ENCODE measurements at regions not wholly inside any gene's neighbourhood (a gene's known extent, or its start where the extent isn't known, plus 50 kb on each side); places are given as distances from the start of the nearest gene placed in this dataset.

DNA sequence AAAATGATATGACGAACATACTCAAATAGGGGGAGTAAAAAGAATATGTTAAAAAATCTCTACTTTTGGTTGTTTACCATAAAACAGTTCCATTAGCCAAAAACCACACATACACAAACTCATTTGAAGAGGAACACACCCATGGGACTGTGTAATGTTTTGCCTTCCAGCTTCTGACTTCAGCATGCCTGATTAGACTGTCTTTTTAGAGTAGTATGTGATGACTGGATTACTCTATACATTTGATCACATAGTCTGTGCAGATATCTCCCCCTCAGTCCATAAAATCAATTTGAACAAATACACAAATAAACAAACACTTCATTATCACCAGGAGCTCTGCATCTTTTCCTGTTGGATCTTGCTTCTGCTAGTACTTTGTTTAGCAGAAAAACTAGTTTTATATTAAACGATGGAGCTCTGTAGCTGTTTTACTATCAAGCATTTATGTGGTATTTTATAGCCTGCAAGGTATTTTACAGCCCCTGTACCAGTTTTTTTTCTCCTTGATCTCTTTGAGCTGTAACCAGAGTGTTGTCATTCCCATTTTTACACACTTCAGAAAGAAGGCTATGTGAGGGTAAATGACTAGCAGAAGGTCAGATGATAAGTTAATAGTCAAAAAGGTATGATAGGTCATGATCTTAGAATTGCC is 866.5 kb upstream of the MAP3K7 start:
- H4K5ac ChIP-seq (ENCODE audit: insufficient read length, low read depth, low read length): no peak overlapping the region
- H3K23ac ChIP-seq (ENCODE audit: insufficient read length, low read depth, low read length): no peak overlapping the region
- H3K4ac ChIP-seq (ENCODE audit: low read depth, low read length): no peak overlapping the region
- no peak overlapping the region for H4K8ac ChIP-seq (replicated peaks; ENCODE audit: insufficient read length, low read depth, low read length)
- Mint-ChIP-seq H3K4me3 (no peak overlapping the region), H3K27ac (no peak overlapping the region), H3K4me1 (no peaks in the 10 kb centered on the region), H3K9me3 (no peaks in the 10 kb centered on the region), H3K36me3 (ENCODE audit: insufficient read depth in 1 of 3, low read depth in 3 of 3) (no peaks in the 10 kb centered on the region), H3K27me3 (ENCODE audit: low read depth) (no peaks in the 10 kb centered on the region)
- H3K9ac ChIP-seq (ENCODE audit: extremely low read depth, insufficient read length, low read length): no peak overlapping the region
- no peak overlapping the region for H3K27ac ChIP-seq (ENCODE audit: insufficient read length, low read depth, low read length)
- H2AFZ ChIP-seq (ENCODE audit: low read length): no peak overlapping the region
- H3K18ac ChIP-seq (ENCODE audit: insufficient read length, low read depth, low read length): no peak overlapping the region
- no peak overlapping the region for H2AK5ac ChIP-seq (ENCODE audit: insufficient read length, low read length)
- no peak for DNase-seq
- no peaks in the 10 kb centered on the region for H4K20me1 ChIP-seq (ENCODE audit: control insufficient read depth, insufficient read depth, insufficient read length)
- H3K9me3 ChIP-seq (ENCODE audit: control insufficient read depth, low read depth, low read length): no peaks in the 10 kb centered on the region
- H3K4me1 ChIP-seq (ENCODE audit: insufficient read depth, low read length): no peaks in the 10 kb centered on the region
- H3K79me1 ChIP-seq (ENCODE audit: insufficient read depth, low read depth, low read length, poor library complexity, severe bottlenecking): no peaks in the 10 kb centered on the region
- no peaks in the 10 kb centered on the region for H3K23me2 ChIP-seq (ENCODE audit: insufficient read length, low read depth, low read length, poor library complexity, severe bottlenecking)
- no peak overlapping the region for H2BK5ac ChIP-seq (ENCODE audit: insufficient read length, low read length)
- no peak overlapping the region for H2BK120ac ChIP-seq (ENCODE audit: low read depth, low read length, poor library complexity, severe bottlenecking)
- TF ChIP-seq, protein P1, sequence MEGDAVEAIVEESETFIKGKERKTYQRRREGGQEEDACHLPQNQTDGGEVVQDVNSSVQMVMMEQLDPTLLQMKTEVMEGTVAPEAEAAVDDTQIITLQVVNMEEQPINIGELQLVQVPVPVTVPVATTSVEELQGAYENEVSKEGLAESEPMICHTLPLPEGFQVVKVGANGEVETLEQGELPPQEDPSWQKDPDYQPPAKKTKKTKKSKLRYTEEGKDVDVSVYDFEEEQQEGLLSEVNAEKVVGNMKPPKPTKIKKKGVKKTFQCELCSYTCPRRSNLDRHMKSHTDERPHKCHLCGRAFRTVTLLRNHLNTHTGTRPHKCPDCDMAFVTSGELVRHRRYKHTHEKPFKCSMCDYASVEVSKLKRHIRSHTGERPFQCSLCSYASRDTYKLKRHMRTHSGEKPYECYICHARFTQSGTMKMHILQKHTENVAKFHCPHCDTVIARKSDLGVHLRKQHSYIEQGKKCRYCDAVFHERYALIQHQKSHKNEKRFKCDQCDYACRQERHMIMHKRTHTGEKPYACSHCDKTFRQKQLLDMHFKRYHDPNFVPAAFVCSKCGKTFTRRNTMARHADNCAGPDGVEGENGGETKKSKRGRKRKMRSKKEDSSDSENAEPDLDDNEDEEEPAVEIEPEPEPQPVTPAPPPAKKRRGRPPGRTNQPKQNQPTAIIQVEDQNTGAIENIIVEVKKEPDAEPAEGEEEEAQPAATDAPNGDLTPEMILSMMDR (conservative IDR thresholded peaks at IDR 0.05): no peak
- H3K4me2 ChIP-seq (ENCODE audit: insufficient read depth, insufficient read length, low read length): no peak overlapping the region
- H3T11ph ChIP-seq (ENCODE audit: low read length): no peak overlapping the region
- no peak overlapping the region for H3K56ac ChIP-seq (ENCODE audit: insufficient read length, low read depth, low read length)
- no peak overlapping the region for H4K91ac ChIP-seq (ENCODE audit: insufficient read length, low read depth, low read length)
- no peaks in the 10 kb centered on the region for H3K27me3 ChIP-seq (ENCODE audit: insufficient read depth, low read length)
- H2BK20ac ChIP-seq (ENCODE audit: low read depth, low read length, poor library complexity, severe bottlenecking): no peak overlapping the region
- WGBS (ENCODE audit: extremely low coverage, insufficient read length, low lambda C conversion rate): no CpG with 5 or more reads among the region's 2 CpGs
- H3K14ac ChIP-seq (ENCODE audit: insufficient read depth, low read length): no peak overlapping the region
- no peaks in the 10 kb centered on the region for H3K79me2 ChIP-seq (ENCODE audit: insufficient read depth, low read length)
- H2BK12ac ChIP-seq (ENCODE audit: insufficient read length, low read depth, low read length): no peak overlapping the region
- H2BK15ac ChIP-seq (ENCODE audit: low read depth, low read length): no peak overlapping the region

All from H9 (cell line).